ENCODE measurements at regions not wholly inside any gene's neighbourhood (a gene's known extent, or its start where the extent isn't known, plus 50 kb on each side); places are given as distances from the start of the nearest gene placed in this dataset.
"Not testable (repeated sequence)": the region's sequence is repeated elsewhere in the genome, so short reads cannot be mapped to it uniquely, and the experiment has no call there.

DNA sequence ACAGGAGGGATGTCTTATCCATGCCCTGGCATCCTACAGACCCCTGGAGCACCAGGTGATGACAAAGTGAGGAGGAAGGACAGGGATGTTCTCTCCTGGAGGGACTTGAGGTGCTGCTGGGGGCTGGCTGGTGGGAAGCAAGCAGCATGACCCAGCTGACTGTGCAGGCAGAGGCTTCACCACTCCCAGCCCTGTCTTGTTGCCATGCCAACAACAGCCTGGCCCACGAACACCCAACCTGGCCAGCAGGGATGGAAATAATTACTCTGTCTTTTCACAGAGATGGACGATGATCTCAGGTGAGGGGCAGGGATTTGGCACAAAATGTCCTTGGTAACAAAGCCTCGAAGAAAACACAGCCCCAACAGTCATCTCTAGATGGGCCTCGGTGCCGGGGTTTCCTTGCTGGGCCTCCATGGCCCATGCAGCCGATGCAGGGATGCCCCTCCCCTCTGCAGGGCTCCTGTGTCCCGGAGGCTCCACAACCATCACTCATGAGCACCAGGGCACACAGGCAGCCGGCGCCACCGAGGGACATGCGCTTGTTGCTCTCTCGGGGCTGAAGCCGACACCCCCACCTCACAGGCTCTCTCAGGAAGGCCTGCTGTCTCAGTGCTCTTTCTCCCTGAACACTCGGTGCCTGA lies 205.5 kb downstream of the BANP start:
- not testable (repeated sequence) for TF ChIP-seq FOXA1 (IDR thresholded peaks at IDR 0.05); SP1 (IDR thresholded peaks at IDR 0.05); TARDBP (IDR thresholded peaks at IDR 0.05); BHLHE40 (IDR thresholded peaks at IDR 0.05; ENCODE audit: borderline replicate concordance); FOXM1 (IDR thresholded peaks at IDR 0.05; ENCODE audit: borderline replicate concordance); ARNT (IDR thresholded peaks at IDR 0.05); HDGF (IDR thresholded peaks at IDR 0.05; ENCODE audit: borderline replicate concordance); SUZ12 (IDR thresholded peaks at IDR 0.05); FOXK2 (IDR thresholded peaks at IDR 0.05)
